SK-N-SH (cell line): ENCODE measurements at regions not wholly inside any gene's neighbourhood (a gene's known extent, or its start where the extent isn't known, plus 50 kb on each side); places are given as distances from the start of the nearest gene placed in this dataset.
"Not testable (repeated sequence)": the region's sequence is repeated elsewhere in the genome, so short reads cannot be mapped to it uniquely, and the experiment has no call there.

Experiments
- CTCF ChIA-PET: fragments of 300-600, 350-600 bp; formaldehyde crosslinking; extraction: SDS; loops from one replicate; lab custom pipeline; 2021; lab: Yijun Ruan, JAX
- POLR2A ChIA-PET: fragments of 350-600 bp; sonication (Branson Sonifier 250); formaldehyde crosslinking; extraction: SDS; loops from one replicate; lab custom pipeline; 2020; ENCODE audit warnings: antibody characterized with exemption, inconsistent platforms; lab: Yijun Ruan, JAX
- DNase-seq: peaks from one replicate; pipeline ENCODE4 v3.0.0; 2012
- H2AFZ ChIP-seq: fragments of 200-600 bp; sonication (generic); 2 replicates; pipeline ENCODE4 v1.8.1; 2016; ENCODE audit warnings: antibody characterized with exemption, mild to moderate bottlenecking, low read depth
- H3F3A ChIP-seq: fragments of 200-600 bp; sonication (generic); replicated peaks from 2 replicates; pipeline ENCODE3; 2016; ENCODE audit warnings: antibody characterized with exemption, mild to moderate bottlenecking; ENCODE audit not compliant: insufficient read depth
- H3K27ac ChIP-seq, 2 experiments: fragments of 200-500 bp in 1 of 2; fragments of 200-600 bp in 1 of 2; sonication (Bioruptor generic) in 1 of 2; sonication (generic), shearing (Covaris generic) in 1 of 2; 2 replicates each; pipeline versions ENCODE4 v1.5.1 to v1.6.1; 2014 to 2016; ENCODE audit warnings: low read depth in 2 of 2, inconsistent platforms in 1 of 2, low read length in 1 of 2, mild to moderate bottlenecking in 1 of 2, mixed read lengths in 1 of 2
- H3K27me3 ChIP-seq: fragments of 200-600 bp; sonication (generic), shearing (Covaris generic); 2 replicates; pipeline ENCODE4 v1.6.1; 2016; ENCODE audit warnings: mixed run types; ENCODE audit not compliant: insufficient read depth
- H3K36me3 ChIP-seq, 2 experiments: fragments of 200-500 bp in 1 of 2; fragments of 200-600 bp in 1 of 2; sonication (Bioruptor generic) in 1 of 2; sonication (generic) in 1 of 2; replicated peaks in 1 of 2; 2 replicates each; pipeline versions ENCODE3 to v1.5.1; 2014 to 2016; ENCODE audit warnings: low read length in 1 of 2, mild to moderate bottlenecking in 1 of 2; ENCODE audit not compliant: insufficient read depth in 2 of 2, control insufficient read depth in 1 of 2
- H3K4me1 ChIP-seq, 2 experiments: fragments of 200-500 bp in 1 of 2; fragments of 200-600 bp in 1 of 2; sonication (Bioruptor generic) in 1 of 2; sonication (generic), shearing (Covaris generic) in 1 of 2; 2 replicates each; pipeline versions ENCODE4 v1.5.1 to v1.6.1; 2014 to 2016; ENCODE audit warnings: low read depth in 1 of 2, low read length in 1 of 2, mixed run types in 1 of 2; ENCODE audit not compliant: insufficient read depth in 2 of 2, control insufficient read depth in 1 of 2
- H3K4me2 ChIP-seq: fragments of 200-600 bp; sonication (generic), shearing (Covaris generic); 2 replicates; pipeline ENCODE4 v1.6.1; 2017; ENCODE audit warnings: mixed run types
- H3K4me3 ChIP-seq, 2 experiments: fragments of 200-500 bp in 1 of 2; fragments of 200-600 bp in 1 of 2; sonication (Bioruptor generic) in 1 of 2; sonication (generic), shearing (Covaris generic) in 1 of 2; 2 replicates each; pipeline versions ENCODE4 v1.5.1 to v1.8.1; 2014 to 2016; ENCODE audit warnings: low read depth in 2 of 2, inconsistent platforms in 1 of 2, low read length in 1 of 2, mild to moderate bottlenecking in 1 of 2, mixed read lengths in 1 of 2, moderate library complexity in 1 of 2
- H3K79me2 ChIP-seq: fragments of 200-600 bp; sonication (generic); 2 replicates; pipeline ENCODE4 v1.8.1; 2017; ENCODE audit warnings: mild to moderate bottlenecking; ENCODE audit not compliant: insufficient read depth
- H3K9ac ChIP-seq: fragments of 200-600 bp; sonication (generic); 2 replicates; pipeline ENCODE4 v1.6.1; 2017; ENCODE audit warnings: mixed run types
- H3K9me2 ChIP-seq: fragments of 200-600 bp; sonication (generic); 2 replicates; pipeline ENCODE4 v1.6.1; 2017; ENCODE audit warnings: mixed run types
- H3K9me3 ChIP-seq: fragments of 200-600 bp; sonication (generic); 2 replicates; pipeline ENCODE4 v1.6.1; 2017; ENCODE audit warnings: mixed run types, mild to moderate bottlenecking, moderate library complexity
- H4K20me1 ChIP-seq: fragments of 200-600 bp; sonication (generic); 2 replicates; pipeline ENCODE4 v1.6.1; 2017; ENCODE audit warnings: mild to moderate bottlenecking, mixed run types; ENCODE audit not compliant: insufficient read depth
- CHD2 ChIP-seq: fragments of 150-350 bp; IDR thresholded peaks from 2 replicates; pipeline ENCODE4 v1.6.1; 2018; ENCODE audit warnings: low read length; ENCODE audit not compliant: partially characterized antibody
- EP300 ChIP-seq, 2 experiments: IDR thresholded peaks; 2 replicates each; pipeline versions ENCODE4 v1.4.0 to v1.6.1; 2012; ENCODE audit warnings: borderline replicate concordance in 1 of 2, low read depth in 1 of 2, low read length in 1 of 2
- FOXM1 ChIP-seq: IDR thresholded peaks from 2 replicates; pipeline ENCODE4 v1.4.0; 2012; ENCODE audit warnings: low read depth, mild to moderate bottlenecking
- JUND ChIP-seq: IDR thresholded peaks from 2 replicates; pipeline ENCODE4 v1.4.0; 2012
- MXI1 ChIP-seq: IDR thresholded peaks from 2 replicates; pipeline ENCODE4 v1.6.1; 2012; ENCODE audit warnings: mild to moderate bottlenecking, low read depth, low read length, improper control_type of control experiment
- NFIC ChIP-seq: IDR thresholded peaks from 2 replicates; pipeline ENCODE4 v1.4.0; 2012; ENCODE audit warnings: borderline replicate concordance
- POLR2AphosphoS5 ChIP-seq: IDR thresholded peaks from 2 replicates; pipeline ENCODE4 v1.6.1; 2012; ENCODE audit warnings: low read depth, low read length
- RAD21 ChIP-seq: IDR thresholded peaks from 2 replicates; pipeline ENCODE4 v1.6.1; 2012; ENCODE audit warnings: mild to moderate bottlenecking, low read length
- RCOR1 ChIP-seq: fragments of 150-350 bp; IDR thresholded peaks from 2 replicates; pipeline ENCODE4 v1.6.1; 2017; ENCODE audit warnings: antibody characterized with exemption, low read length
- RFX5 ChIP-seq: IDR thresholded peaks from 2 replicates; pipeline ENCODE4 v1.6.1; 2012; ENCODE audit warnings: mild to moderate bottlenecking, improper control_type of control experiment, low read length
- SMC3 ChIP-seq: IDR thresholded peaks from 2 replicates; pipeline ENCODE4 v1.6.1; 2012; ENCODE audit warnings: low read depth, low read length, improper control_type of control experiment
- TAF1 ChIP-seq: IDR thresholded peaks from 2 replicates; pipeline ENCODE4 v1.6.1; 2012; ENCODE audit warnings: low read depth, mild to moderate bottlenecking, low read length, moderate library complexity, borderline replicate concordance
- TCF12 ChIP-seq: IDR thresholded peaks from 2 replicates; pipeline ENCODE4 v1.4.0; 2012
- TEAD4 ChIP-seq: IDR thresholded peaks from 2 replicates; pipeline ENCODE4 v1.4.0; 2012; ENCODE audit warnings: mild to moderate bottlenecking, borderline replicate concordance; ENCODE audit not compliant: insufficient read depth
- WGBS: methylation state at CpG from one replicate; pipeline ENCODE4 v1.1.6; 2017; ENCODE audit warnings: low lambda C conversion rate; 5-methylcytosine and 5-hydroxymethylcytosine counted together
- TF ChIP-seq, protein P1 (sequence below): fragments of 150-350 bp; IDR thresholded peaks from 2 replicates; pipeline ENCODE4 v1.6.1; 2016; ENCODE audit warnings: mild to moderate bottlenecking, low read depth, low read length
- TF ChIP-seq, protein P2 (sequence below): IDR thresholded peaks from 2 replicates; pipeline ENCODE4 v1.4.0; 2012; ENCODE audit warnings: low read depth, borderline replicate concordance

GRCh38 chr3:96631050-96631449, 183.3 kb upstream of the EPHA6 start:
- Histone ChIP-seq H3K4me1 (no peaks in the 10 kb centered on the region), H3K79me2 (no peaks in the 10 kb centered on the region), H4K20me1 (no peaks in the 10 kb centered on the region), H3K4me2 (no peak overlapping the region), H3K9ac (no peak overlapping the region), H3F3A (no peaks in the 10 kb centered on the region), H3K9me2 (no peaks in the 10 kb centered on the region), H2AFZ (no peak overlapping the region), H3K9me3 (no peaks in the 10 kb centered on the region), H3K4me3 (no peak overlapping the region), H3K27me3 (no peaks in the 10 kb centered on the region), H3K36me3 (no peaks in the 10 kb centered on the region), H3K27ac (no peak overlapping the region)
- TF ChIP-seq RCOR1 = no peak
- CTCF ChIA-PET = no interaction called here
- POLR2A ChIA-PET = no interaction called here
- no peak for DNase-seq
- WGBS = 33% methylated on average over 1 of the region's 1 CpG

DNA sequence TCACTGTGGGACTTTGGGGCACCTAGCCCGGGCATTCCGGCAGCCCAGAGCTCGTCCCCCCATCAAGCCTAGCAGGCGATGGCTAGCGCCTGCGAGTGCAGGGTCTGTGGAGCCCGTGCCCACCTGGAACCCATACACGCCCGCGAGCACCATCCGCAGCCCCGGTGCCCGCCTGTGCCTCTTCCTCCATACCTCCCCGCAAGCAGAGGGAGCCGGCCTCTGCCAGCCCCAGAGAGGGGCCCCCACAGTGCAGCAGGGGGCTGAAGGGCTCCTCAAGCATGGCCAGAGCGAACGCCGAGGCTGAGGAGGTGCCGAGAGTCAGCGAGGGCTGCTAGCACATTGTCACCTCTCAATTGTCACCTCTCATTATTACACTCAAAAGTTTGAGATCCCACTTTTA, 167.8 kb upstream of the EPHA6 start:
- Histone ChIP-seq H2AFZ (no peak overlapping the region), H3K27ac (no peak overlapping the region), H3K9me3 (no peaks in the 10 kb centered on the region), H3K4me3 (no peak overlapping the region), H4K20me1 (no peaks in the 10 kb centered on the region), H3K36me3 (no peaks in the 10 kb centered on the region), H3K9ac (no peak overlapping the region), H3F3A (no peaks in the 10 kb centered on the region), H3K4me2 (no peak overlapping the region), H3K79me2 (no peaks in the 10 kb centered on the region), H3K9me2 (no peaks in the 10 kb centered on the region), H3K27me3 (no peaks in the 10 kb centered on the region)
- DNase-seq = no peak
- POLR2A ChIA-PET = no interaction called here
- WGBS = 4% methylated on average over 5 of the region's 20 CpGs
- TF ChIP-seq JUND (no peak), MXI1 (no peak), RAD21 (no peak), TEAD4 (no peak), CHD2 (no peak), TCF12 (no peak), POLR2AphosphoS5 (no peak)
- TF ChIP-seq, protein P1, sequence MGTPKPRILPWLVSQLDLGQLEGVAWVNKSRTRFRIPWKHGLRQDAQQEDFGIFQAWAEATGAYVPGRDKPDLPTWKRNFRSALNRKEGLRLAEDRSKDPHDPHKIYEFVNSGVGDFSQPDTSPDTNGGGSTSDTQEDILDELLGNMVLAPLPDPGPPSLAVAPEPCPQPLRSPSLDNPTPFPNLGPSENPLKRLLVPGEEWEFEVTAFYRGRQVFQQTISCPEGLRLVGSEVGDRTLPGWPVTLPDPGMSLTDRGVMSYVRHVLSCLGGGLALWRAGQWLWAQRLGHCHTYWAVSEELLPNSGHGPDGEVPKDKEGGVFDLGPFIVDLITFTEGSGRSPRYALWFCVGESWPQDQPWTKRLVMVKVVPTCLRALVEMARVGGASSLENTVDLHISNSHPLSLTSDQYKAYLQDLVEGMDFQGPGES = no peak
- TF ChIP-seq, protein P2, sequence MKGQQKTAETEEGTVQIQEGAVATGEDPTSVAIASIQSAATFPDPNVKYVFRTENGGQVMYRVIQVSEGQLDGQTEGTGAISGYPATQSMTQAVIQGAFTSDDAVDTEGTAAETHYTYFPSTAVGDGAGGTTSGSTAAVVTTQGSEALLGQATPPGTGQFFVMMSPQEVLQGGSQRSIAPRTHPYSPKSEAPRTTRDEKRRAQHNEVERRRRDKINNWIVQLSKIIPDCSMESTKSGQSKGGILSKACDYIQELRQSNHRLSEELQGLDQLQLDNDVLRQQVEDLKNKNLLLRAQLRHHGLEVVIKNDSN = no peak
- TF ChIP-seq, all 33 proteins: peak for 0
- H3K4me1 ChIP-seq = no peaks in the 10 kb centered on the region
- CTCF ChIA-PET = no interaction called here

GRCh38 chr3:96657710-96658109, 156.7 kb upstream of the EPHA6 start:
- Histone ChIP-seq H2AFZ (no peak overlapping the region), H3F3A (no peaks in the 10 kb centered on the region), H4K20me1 (no peaks in the 10 kb centered on the region), H3K79me2 (no peaks in the 10 kb centered on the region), H3K4me3 (no peak overlapping the region), H3K36me3 (no peaks in the 10 kb centered on the region), H3K27me3 (no peaks in the 10 kb centered on the region), H3K4me2 (no peak overlapping the region; the same call in 1 of the 2 replicates), H3K27ac (no peak overlapping the region), H3K4me1 (no peaks in the 10 kb centered on the region), H3K9me2 (no peaks in the 10 kb centered on the region), H3K9ac (no peak overlapping the region), H3K9me3 (no peaks in the 10 kb centered on the region)
- POLR2A ChIA-PET = no interaction called here
- DNase-seq = no peak
- 6% methylated on average over 8 of the region's 8 CpGs for WGBS
- CTCF ChIA-PET = no interaction called here
- TF ChIP-seq SMC3 (no peak), NFIC (no peak), RFX5 (no peak), EP300 (IDR thresholded peaks at IDR 0.05; ENCODE audit: borderline replicate concordance in 1 of 2, low read depth in 1 of 2, low read length in 1 of 2) (no peak), FOXM1 (no peak), TAF1 (no peak), RAD21 (no peak)
- TF ChIP-seq, protein P1 = no peak
- TF ChIP-seq, all 33 proteins: peak for 0

GRCh38 chr3:96671861-96672595, 142.4 kb upstream of the EPHA6 start:
- H3K9me3 ChIP-seq, H3K27me3 ChIP-seq, H3K4me1 ChIP-seq, DNase-seq, H4K20me1 ChIP-seq, H3K4me2 ChIP-seq, H3K4me3 ChIP-seq, H2AFZ ChIP-seq, H3K9me2 ChIP-seq, H3K79me2 ChIP-seq, POLR2A ChIA-PET, H3F3A ChIP-seq, H3K36me3 ChIP-seq, CTCF ChIA-PET, H3K9ac ChIP-seq, H3K27ac ChIP-seq: not testable (repeated sequence)
- 4% methylated on average over 7 of the region's 7 CpGs for WGBS
